GM12878 (cell line): ENCODE measurements at regions not wholly inside any gene's neighbourhood (a gene's known extent, or its start where the extent isn't known, plus 50 kb on each side); places are given as distances from the start of the nearest gene placed in this dataset.

Source experiments
- ATAC-seq: fragments of 200-7000 bp; cut with Tn5 transposase; 3 replicates; pipeline ENCODE4 v1.9.1; 2020; ENCODE audit warnings: mild to moderate bottlenecking, moderate library complexity
- BruUV-seq: library from RNA; stranded (reverse); fragments of 400-500 nt; replicated peaks from 2 replicates; lab custom pipeline; 2021; lab: Mats Ljungman, UMichigan
- CTCF ChIA-PET: fragments of 300-600 bp; sonication (Branson Sonifier 250); formaldehyde crosslinking; extraction: SDS; loops from one replicate; lab custom pipeline; 2021; ENCODE audit warnings: inconsistent platforms; lab: Yijun Ruan, JAX
- POLR2A ChIA-PET: fragments of 350-600 bp; formaldehyde crosslinking; extraction: SDS; loops from one replicate; lab custom pipeline; 2021; ENCODE audit warnings: inconsistent platforms; lab: Charles Lee
- RAD21 ChIA-PET: fragments of 300-600 bp; sonication (Branson Sonifier 250); formaldehyde crosslinking; loops from one replicate; lab custom pipeline; 2023; ENCODE audit warnings: antibody characterized with exemption; ENCODE audit not compliant: unreplicated experiment; lab: Charles Lee
- SMC1A ChIA-PET: fragments of 300-600 bp; sonication (Branson Sonifier 250); formaldehyde crosslinking; loops from one replicate; lab custom pipeline; 2023; ENCODE audit not compliant: unreplicated experiment, uncharacterized antibody; lab: Charles Lee
- DNase-seq: peaks from one replicate; pipeline ENCODE4 v3.0.0-alpha.2; 2011; ENCODE audit warnings: low read depth, low spot score
- FAIRE-seq: peaks from 3 replicates; lab custom pipeline; 2011; peaks lifted over from hg19 to GRCh38; lab: Jason Lieb, UNC
- H2AFZ ChIP-seq: 2 replicates; pipeline ENCODE4 v1.6.0; 2011; ENCODE audit warnings: low read depth, low read length, control low read depth; ENCODE audit not compliant: control insufficient read depth
- H3K27ac ChIP-seq: 2 replicates; pipeline ENCODE4 v1.5.1; 2011; ENCODE audit warnings: control low read depth; ENCODE audit not compliant: control insufficient read depth, insufficient read depth
- H3K27me3 ChIP-seq, 2 experiments: replicated peaks in 1 of 2; 2 replicates each; pipeline versions ENCODE4 v1.6.0 to v1.6.1; 2011; ENCODE audit warnings: low read length in 1 of 2; ENCODE audit not compliant: control insufficient read depth in 2 of 2, insufficient read depth in 2 of 2
- H3K36me3 ChIP-seq, 2 experiments: 2 replicates each; pipeline ENCODE4 v1.5.1; 2011; ENCODE audit warnings: low read length in 1 of 2; ENCODE audit not compliant: control insufficient read depth in 2 of 2, insufficient read depth in 2 of 2
- H3K4me1 ChIP-seq: 2 replicates; pipeline ENCODE4 v1.6.1; 2011; ENCODE audit warnings: mild to moderate bottlenecking, low read length, moderate library complexity, mixed read lengths; ENCODE audit not compliant: control insufficient read depth, insufficient read depth
- H3K4me2 ChIP-seq: 2 replicates; pipeline ENCODE4 v1.6.0; 2011; ENCODE audit warnings: control low read depth; ENCODE audit not compliant: control insufficient read depth, insufficient read depth
- H3K4me3 ChIP-seq: fragments of 200-600 bp; sonication (generic); 2 replicates; pipeline ENCODE4 v1.5.1; 2016
- H3K79me2 ChIP-seq: 2 replicates; pipeline ENCODE4 v1.6.0; 2011; ENCODE audit warnings: low read length; ENCODE audit not compliant: control insufficient read depth, insufficient read depth
- H3K9ac ChIP-seq: 2 replicates; pipeline ENCODE4 v1.8.0; 2011; ENCODE audit warnings: low read length, control low read depth, mixed read lengths; ENCODE audit not compliant: control insufficient read depth, insufficient read depth
- H3K9me3 ChIP-seq: replicated peaks from 3 replicates; pipeline ENCODE4 v1.5.1; 2011; ENCODE audit warnings: mild to moderate bottlenecking, low read length; ENCODE audit not compliant: control insufficient read depth, insufficient read depth
- H4K20me1 ChIP-seq: 2 replicates; pipeline ENCODE4 v1.6.0; 2011; ENCODE audit not compliant: control insufficient read depth, insufficient read depth
- EZH2 ChIP-seq: IDR thresholded peaks from 2 replicates; pipeline ENCODE4 v1.6.1; 2012; ENCODE audit warnings: low read depth, mild to moderate bottlenecking, control low read depth, inconsistent platforms, low read length, borderline replicate concordance; ENCODE audit not compliant: control insufficient read depth
- GATAD2B ChIP-seq: fragments of 450-650 bp; conservative IDR thresholded peaks from 2 replicates; pipeline ENCODE4 v1.6.1; 2017; ENCODE audit warnings: low read depth, mild to moderate bottlenecking, moderate library complexity
- HCFC1 ChIP-seq: fragments of 150-350 bp; IDR thresholded peaks from 2 replicates; pipeline ENCODE4 v1.6.1; 2014; ENCODE audit warnings: low read length
- MXI1 ChIP-seq: fragments of 150-350 bp; IDR thresholded peaks from 2 replicates; pipeline ENCODE4 v1.6.1; 2011; ENCODE audit warnings: low read depth, mild to moderate bottlenecking, inconsistent platforms, low read length, improper control_type of control experiment
- POLR2AphosphoS2 ChIP-seq: IDR thresholded peaks from 2 replicates; pipeline ENCODE4 v1.6.1; 2011; ENCODE audit warnings: low read depth, mild to moderate bottlenecking, low read length, improper control_type of control experiment, moderate library complexity
- POLR2AphosphoS5 ChIP-seq: IDR thresholded peaks from 2 replicates; pipeline ENCODE4 v1.6.1; 2011; ENCODE audit warnings: mild to moderate bottlenecking, low read length, inconsistent platforms
- RELA ChIP-seq: fragments of 450-650 bp; IDR thresholded peaks from 2 replicates; pipeline ENCODE4 v1.8.0; 2014; ENCODE audit warnings: borderline replicate concordance; ENCODE audit not compliant: partially characterized antibody
- TBL1XR1 ChIP-seq: IDR thresholded peaks from 2 replicates; pipeline ENCODE4 v1.6.1; 2012; ENCODE audit warnings: low read depth, low read length, improper control_type of control experiment
- WGBS: methylation state at CpG from one replicate; pipeline ENCODE4 v1.1.6; 2016; ENCODE audit warnings: low lambda C conversion rate; ENCODE audit not compliant: insufficient replicate concordance, insufficient coverage; ENCODE audit errors: missing lambda C conversion rate; 5-methylcytosine and 5-hydroxymethylcytosine counted together
- in situ Hi-C: fragments of 300-500 bp; cut with MboI; formaldehyde crosslinking; loops from 9 replicates; pipeline ENCODE4 v1.14.3; 2018; ENCODE audit warnings: mixed read lengths
- intact Hi-C: fragments of 100-400 bp; cut with micrococcal nuclease; formaldehyde crosslinking; loops from one replicate; pipeline ENCODE4 v1.14.2; 2022; ENCODE audit not compliant: unreplicated experiment
- TF ChIP-seq, protein P1 (sequence below), 3 experiments: IDR thresholded peaks in 2 of 3; conservative IDR thresholded peaks in 1 of 3; 2 replicates each; pipeline ENCODE4 v1.5.1; 2011; ENCODE audit warnings: low read depth in 3 of 3, low read length in 3 of 3, mild to moderate bottlenecking in 3 of 3, control low read depth in 2 of 3, moderate library complexity in 2 of 3, inconsistent platforms in 1 of 3, mixed read lengths in 1 of 3; ENCODE audit not compliant: control insufficient read depth in 2 of 3, insufficient read depth in 1 of 3; ENCODE audit errors: extremely low read depth in 1 of 3

DNA sequence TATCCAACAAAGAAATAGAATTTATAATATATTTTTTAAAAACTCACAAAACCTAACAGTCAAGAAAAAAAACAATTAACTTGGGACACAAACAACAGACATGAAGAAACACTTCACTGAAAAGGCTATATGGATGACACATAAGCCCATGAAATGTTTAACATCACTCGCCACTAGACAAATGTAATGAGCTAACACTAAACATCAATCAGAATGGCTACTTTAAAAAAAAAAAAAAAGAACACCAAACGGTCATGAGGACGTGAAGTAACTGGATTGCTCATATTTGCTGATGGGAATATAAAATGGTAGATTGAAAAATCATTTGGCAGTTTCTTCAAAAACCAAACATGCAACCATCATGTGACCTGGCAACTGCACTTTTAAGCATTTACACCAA lies 97.3 kb upstream of the RGPD4 start:
- CTCF ChIA-PET, result no interaction called here
- FAIRE-seq, result no peak
- TF ChIP-seq RELA, result no peak
- no peak for TF ChIP-seq MXI1
- TF ChIP-seq, protein P1, sequence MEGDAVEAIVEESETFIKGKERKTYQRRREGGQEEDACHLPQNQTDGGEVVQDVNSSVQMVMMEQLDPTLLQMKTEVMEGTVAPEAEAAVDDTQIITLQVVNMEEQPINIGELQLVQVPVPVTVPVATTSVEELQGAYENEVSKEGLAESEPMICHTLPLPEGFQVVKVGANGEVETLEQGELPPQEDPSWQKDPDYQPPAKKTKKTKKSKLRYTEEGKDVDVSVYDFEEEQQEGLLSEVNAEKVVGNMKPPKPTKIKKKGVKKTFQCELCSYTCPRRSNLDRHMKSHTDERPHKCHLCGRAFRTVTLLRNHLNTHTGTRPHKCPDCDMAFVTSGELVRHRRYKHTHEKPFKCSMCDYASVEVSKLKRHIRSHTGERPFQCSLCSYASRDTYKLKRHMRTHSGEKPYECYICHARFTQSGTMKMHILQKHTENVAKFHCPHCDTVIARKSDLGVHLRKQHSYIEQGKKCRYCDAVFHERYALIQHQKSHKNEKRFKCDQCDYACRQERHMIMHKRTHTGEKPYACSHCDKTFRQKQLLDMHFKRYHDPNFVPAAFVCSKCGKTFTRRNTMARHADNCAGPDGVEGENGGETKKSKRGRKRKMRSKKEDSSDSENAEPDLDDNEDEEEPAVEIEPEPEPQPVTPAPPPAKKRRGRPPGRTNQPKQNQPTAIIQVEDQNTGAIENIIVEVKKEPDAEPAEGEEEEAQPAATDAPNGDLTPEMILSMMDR (IDR thresholded peaks at IDR 0.05 in 2 of 3, conservative IDR thresholded peaks at IDR 0.05 in 1 of 3; ENCODE audit: control insufficient read depth in 2 of 3, extremely low read depth in 1 of 3, insufficient read depth in 1 of 3, low read depth in 3 of 3, low read length in 3 of 3), result no peak

DNA sequence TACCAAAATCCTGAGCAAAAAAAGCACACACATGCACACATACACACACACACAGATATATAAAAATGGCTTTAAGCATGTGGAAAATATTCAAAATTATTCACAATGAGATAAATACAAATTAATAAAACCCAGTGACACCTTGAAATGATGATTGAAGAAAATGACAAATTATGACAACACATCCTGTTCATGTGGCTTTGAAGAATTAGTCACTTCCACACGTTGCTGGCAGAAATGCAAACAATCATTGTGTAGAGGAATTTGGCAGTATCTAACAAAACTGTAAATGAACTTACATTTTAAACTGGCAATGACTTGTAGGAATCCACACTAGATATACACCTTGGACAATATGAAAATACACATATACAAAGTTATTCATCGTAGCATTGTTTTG lies 95.8 kb upstream of the RGPD4 start:
- CTCF ChIA-PET, result no interaction called here
- 6% methylated on average over 2 of the region's 2 CpGs for WGBS
- ATAC-seq, result no peak

More for the DNA sequence above, 97.3 kb upstream of the RGPD4 start:
- WGBS, result 12% methylated on average over 2 of the region's 3 CpGs
- H3K27ac ChIP-seq, result no peak overlapping the region
- ChIA-PET RAD21 (no interaction called here), SMC1A (no interaction called here), POLR2A (no interaction called here)
- no peak overlapping the region for H3K9ac ChIP-seq
- H3K4me2 ChIP-seq, result no peak overlapping the region
- no peak overlapping the region for H3K4me3 ChIP-seq
- DNase-seq (no peak), ATAC-seq (no peak)
- no TSS peak for BruUV-seq
- H3K9me3 ChIP-seq, result no peaks in the 10 kb centered on the region
- in situ Hi-C loops (no loop called here), intact Hi-C loops (no loop called here)
- no peaks in the 10 kb centered on the region for H3K4me1 ChIP-seq
- H4K20me1 ChIP-seq, result no peaks in the 10 kb centered on the region
- H3K79me2 ChIP-seq, result no peaks in the 10 kb centered on the region
- no peak overlapping the region for H2AFZ ChIP-seq
- no peaks in the 10 kb centered on the region for H3K36me3 ChIP-seq
- H3K27me3 ChIP-seq, result no peaks in the 10 kb centered on the region

More for the DNA sequence above, 95.8 kb upstream of the RGPD4 start:
- no peak overlapping the region for H2AFZ ChIP-seq
- DNase-seq (no peak), FAIRE-seq (no peak)
- no peaks in the 10 kb centered on the region for H4K20me1 ChIP-seq
- BruUV-seq, result no TSS peak
- POLR2A ChIA-PET, result no interaction called here
- H3K4me3 ChIP-seq, result no peak overlapping the region
- no peaks in the 10 kb centered on the region for H3K27me3 ChIP-seq
- SMC1A ChIA-PET, result no interaction called here
- intact Hi-C loops (no loop called here), in situ Hi-C loops (no loop called here)
- H3K79me2 ChIP-seq, result no peaks in the 10 kb centered on the region
- no peak overlapping the region for H3K4me2 ChIP-seq
- H3K27ac ChIP-seq, result no peak overlapping the region
- TF ChIP-seq POLR2AphosphoS5 (no peak), HCFC1 (no peak), POLR2AphosphoS2 (no peak), TBL1XR1 (no peak), GATAD2B (no peak), EZH2 (no peak)
- H3K9me3 ChIP-seq, result no peaks in the 10 kb centered on the region
- no peaks in the 10 kb centered on the region for H3K4me1 ChIP-seq
- RAD21 ChIA-PET, result no interaction called here
- H3K36me3 ChIP-seq, result no peaks in the 10 kb centered on the region
- no peak overlapping the region for H3K9ac ChIP-seq
